ENCODE measurements at regions not wholly inside any gene's neighbourhood (a gene's known extent, or its start where the extent isn't known, plus 50 kb on each side); places are given as distances from the start of the nearest gene placed in this dataset.

- TF ChIP-seq, protein P1, sequence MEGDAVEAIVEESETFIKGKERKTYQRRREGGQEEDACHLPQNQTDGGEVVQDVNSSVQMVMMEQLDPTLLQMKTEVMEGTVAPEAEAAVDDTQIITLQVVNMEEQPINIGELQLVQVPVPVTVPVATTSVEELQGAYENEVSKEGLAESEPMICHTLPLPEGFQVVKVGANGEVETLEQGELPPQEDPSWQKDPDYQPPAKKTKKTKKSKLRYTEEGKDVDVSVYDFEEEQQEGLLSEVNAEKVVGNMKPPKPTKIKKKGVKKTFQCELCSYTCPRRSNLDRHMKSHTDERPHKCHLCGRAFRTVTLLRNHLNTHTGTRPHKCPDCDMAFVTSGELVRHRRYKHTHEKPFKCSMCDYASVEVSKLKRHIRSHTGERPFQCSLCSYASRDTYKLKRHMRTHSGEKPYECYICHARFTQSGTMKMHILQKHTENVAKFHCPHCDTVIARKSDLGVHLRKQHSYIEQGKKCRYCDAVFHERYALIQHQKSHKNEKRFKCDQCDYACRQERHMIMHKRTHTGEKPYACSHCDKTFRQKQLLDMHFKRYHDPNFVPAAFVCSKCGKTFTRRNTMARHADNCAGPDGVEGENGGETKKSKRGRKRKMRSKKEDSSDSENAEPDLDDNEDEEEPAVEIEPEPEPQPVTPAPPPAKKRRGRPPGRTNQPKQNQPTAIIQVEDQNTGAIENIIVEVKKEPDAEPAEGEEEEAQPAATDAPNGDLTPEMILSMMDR (IDR thresholded peaks at IDR 0.05; ENCODE audit: insufficient read depth, low read length), result no peak
- TF ChIP-seq POLR2AphosphoS5 (IDR thresholded peaks at IDR 0.05; ENCODE audit: low read depth), result no peak
- TF ChIP-seq GABPA (IDR thresholded peaks at IDR 0.05; ENCODE audit: low read depth), result no peak
- TF ChIP-seq, protein P2, sequence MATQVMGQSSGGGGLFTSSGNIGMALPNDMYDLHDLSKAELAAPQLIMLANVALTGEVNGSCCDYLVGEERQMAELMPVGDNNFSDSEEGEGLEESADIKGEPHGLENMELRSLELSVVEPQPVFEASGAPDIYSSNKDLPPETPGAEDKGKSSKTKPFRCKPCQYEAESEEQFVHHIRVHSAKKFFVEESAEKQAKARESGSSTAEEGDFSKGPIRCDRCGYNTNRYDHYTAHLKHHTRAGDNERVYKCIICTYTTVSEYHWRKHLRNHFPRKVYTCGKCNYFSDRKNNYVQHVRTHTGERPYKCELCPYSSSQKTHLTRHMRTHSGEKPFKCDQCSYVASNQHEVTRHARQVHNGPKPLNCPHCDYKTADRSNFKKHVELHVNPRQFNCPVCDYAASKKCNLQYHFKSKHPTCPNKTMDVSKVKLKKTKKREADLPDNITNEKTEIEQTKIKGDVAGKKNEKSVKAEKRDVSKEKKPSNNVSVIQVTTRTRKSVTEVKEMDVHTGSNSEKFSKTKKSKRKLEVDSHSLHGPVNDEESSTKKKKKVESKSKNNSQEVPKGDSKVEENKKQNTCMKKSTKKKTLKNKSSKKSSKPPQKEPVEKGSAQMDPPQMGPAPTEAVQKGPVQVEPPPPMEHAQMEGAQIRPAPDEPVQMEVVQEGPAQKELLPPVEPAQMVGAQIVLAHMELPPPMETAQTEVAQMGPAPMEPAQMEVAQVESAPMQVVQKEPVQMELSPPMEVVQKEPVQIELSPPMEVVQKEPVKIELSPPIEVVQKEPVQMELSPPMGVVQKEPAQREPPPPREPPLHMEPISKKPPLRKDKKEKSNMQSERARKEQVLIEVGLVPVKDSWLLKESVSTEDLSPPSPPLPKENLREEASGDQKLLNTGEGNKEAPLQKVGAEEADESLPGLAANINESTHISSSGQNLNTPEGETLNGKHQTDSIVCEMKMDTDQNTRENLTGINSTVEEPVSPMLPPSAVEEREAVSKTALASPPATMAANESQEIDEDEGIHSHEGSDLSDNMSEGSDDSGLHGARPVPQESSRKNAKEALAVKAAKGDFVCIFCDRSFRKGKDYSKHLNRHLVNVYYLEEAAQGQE (IDR thresholded peaks at IDR 0.05; ENCODE audit: insufficient replicate concordance, low read depth), result no peak
Observed at GRCh38 chr5:96079962-96080361, 118.3 kb upstream of the ELL2 start.
